ENCODE measurements at regions not wholly inside any gene's neighbourhood (a gene's known extent, or its start where the extent isn't known, plus 50 kb on each side); places are given as distances from the start of the nearest gene placed in this dataset.

DNA sequence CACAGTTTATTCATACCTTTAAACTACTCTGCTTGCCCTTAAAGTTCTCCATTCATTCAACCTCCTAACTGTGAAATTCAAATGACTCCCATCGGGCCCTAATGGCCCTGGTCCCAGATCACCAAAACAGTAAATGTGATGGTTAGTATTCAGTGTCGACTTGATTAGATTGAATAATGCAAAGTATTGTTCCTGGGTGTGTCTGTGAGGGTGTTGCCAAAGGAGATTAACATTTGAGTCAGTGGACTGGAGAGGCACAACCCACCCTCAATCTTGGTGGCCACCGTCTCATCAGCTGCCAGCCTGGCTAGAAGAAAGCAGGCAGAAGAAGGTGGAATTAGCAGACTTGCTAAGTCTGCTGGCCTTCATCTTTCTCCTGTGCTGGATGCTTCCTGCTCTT lies 80.1 kb upstream of the PLXNA4 start:
- Histone ChIP-seq H3K4me1 (ENCODE audit: insufficient read depth, low read length) (peaks cover 8% of the 10 kb centered on the region), H2AFZ (ENCODE audit: low read depth, low read length) (no peak overlapping the region), H3K4me3 (ENCODE audit: low read length) (no peak overlapping the region), H3K27me3 (ENCODE audit: insufficient read depth, low read length) (no peaks in the 10 kb centered on the region), H3K36me3 (ENCODE audit: insufficient read depth, low read length) (no peaks in the 10 kb centered on the region), H3K9me3 (ENCODE audit: low read length) (no peaks in the 10 kb centered on the region)

DNA sequence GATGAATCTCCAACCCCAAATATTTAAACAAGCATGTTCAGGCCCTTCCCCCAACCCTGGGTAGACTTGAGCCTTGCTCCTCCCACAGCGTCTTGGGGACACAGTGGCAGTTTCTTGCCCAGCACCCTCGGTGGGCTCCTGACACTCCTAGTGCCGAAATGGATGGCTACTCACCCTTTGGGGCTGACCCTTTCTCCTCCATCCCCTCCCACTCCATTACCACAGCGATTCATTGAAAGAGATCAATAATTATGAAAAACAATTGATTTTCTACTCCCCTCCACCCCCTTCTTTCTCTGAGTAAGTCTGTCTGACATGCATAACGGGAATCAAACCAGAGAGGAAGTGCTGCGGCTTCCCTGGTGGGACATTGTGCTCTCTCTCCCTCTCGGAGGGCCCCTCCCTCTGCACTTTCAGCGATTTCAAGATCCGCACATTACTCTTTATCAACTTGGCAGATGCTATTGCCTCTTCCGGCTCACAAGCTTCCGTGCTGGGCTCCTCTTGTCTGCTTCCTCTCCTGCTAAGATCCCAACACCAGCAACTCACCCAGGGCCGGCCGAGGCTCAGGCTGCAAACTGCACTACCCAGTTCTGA lies 79.0 kb upstream of the PLXNA4 start:
- Histone ChIP-seq H3K36me3 (ENCODE audit: insufficient read depth, low read length) (no peaks in the 10 kb centered on the region), H3K9me3 (ENCODE audit: low read length) (no peaks in the 10 kb centered on the region), H3K4me1 (ENCODE audit: insufficient read depth, low read length) (peaks cover 8% of the 10 kb centered on the region), H3K27me3 (ENCODE audit: insufficient read depth, low read length) (no peaks in the 10 kb centered on the region), H3K4me3 (ENCODE audit: low read length) (peak overlapping the region; percentile 35), H2AFZ (ENCODE audit: low read depth, low read length) (peak overlapping the region; percentile 44)

DNA sequence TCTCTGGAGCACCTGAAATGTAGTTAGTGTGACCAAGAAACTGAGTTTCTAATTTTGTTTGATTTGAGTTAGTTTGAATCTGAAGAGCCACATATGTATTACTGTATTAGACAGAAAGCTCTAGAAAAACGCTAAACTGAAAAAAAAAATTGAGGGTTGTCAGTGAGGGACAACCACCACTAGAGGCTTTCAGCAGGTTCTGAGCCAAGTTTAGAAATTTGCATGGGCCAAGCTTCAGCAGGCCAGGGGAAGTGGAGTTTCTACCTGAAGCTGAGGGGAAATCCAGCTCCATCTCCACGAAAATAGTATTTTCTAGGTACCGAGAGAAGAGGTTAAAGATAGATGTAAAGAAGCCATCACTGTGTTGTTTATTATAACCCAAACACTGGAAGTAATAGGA lies 77.9 kb upstream of the PLXNA4 start:
- Histone ChIP-seq H3K4me1 (ENCODE audit: insufficient read depth, low read length) (peaks cover 8% of the 10 kb centered on the region), H3K9me3 (ENCODE audit: low read length) (no peaks in the 10 kb centered on the region), H2AFZ (ENCODE audit: low read depth, low read length) (no peak overlapping the region), H3K36me3 (ENCODE audit: insufficient read depth, low read length) (no peaks in the 10 kb centered on the region), H3K4me3 (ENCODE audit: low read length) (no peak overlapping the region), H3K27me3 (ENCODE audit: insufficient read depth, low read length) (no peaks in the 10 kb centered on the region)

DNA sequence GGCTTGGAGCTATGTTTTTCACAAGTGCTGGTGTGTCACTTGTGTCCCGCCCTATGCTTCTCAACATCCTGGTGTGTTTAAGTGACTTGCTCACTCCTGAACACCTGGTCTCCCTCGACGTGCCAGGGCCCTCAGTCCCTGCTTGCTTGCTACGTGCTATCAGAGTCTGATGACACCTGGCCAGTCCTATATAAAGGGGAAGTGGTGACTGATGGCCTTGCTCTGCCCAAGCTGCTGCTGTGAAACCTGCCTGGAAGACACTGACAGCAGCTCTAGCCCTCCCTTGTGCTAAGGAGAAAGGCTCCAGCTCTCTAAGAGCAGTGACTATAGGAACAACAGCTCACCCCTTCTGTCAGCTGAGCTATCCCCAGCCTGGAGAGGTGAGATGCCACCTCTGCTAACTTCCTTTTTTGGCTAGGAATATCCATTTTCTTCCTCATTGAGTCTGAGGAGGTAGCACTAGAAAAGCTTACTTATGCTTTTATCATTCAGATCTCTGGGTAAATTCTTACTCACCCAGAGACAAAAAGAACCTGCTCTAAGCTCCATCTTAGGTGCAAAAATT lies 77.2 kb upstream of the PLXNA4 start:
- H3K4me1 ChIP-seq (ENCODE audit: insufficient read depth, low read length): peaks cover 8% of the 10 kb centered on the region
- no peaks in the 10 kb centered on the region for H3K36me3 ChIP-seq (ENCODE audit: insufficient read depth, low read length)
- no peaks in the 10 kb centered on the region for H3K27me3 ChIP-seq (ENCODE audit: insufficient read depth, low read length)
- H2AFZ ChIP-seq (ENCODE audit: low read depth, low read length): no peak overlapping the region
- H3K9me3 ChIP-seq (ENCODE audit: low read length): no peaks in the 10 kb centered on the region
- no peak overlapping the region for H3K4me3 ChIP-seq (ENCODE audit: low read length)

DNA sequence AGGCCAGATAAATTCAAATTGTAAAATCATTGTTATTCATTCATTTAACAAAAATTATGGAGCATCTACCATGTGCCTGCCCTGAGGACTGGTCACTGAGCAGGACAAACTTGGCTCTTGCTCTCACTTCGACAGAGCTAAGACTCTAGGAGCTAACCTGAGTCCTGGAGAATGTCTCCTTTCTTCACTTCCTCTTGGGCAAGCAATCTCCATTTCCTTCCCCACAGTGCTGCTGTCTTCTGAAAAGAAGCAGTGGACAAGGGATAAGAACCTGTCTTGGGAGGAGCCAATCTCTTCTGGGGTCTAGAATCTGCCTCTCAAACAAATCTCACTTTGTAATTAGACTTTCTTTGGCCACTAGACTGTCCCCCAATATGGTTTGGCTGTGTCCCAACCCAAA lies 76.2 kb upstream of the PLXNA4 start:
- H3K4me3 ChIP-seq (ENCODE audit: low read length): no peak overlapping the region
- no peaks in the 10 kb centered on the region for H3K36me3 ChIP-seq (ENCODE audit: insufficient read depth, low read length)
- peaks cover 8% of the 10 kb centered on the region for H3K4me1 ChIP-seq (ENCODE audit: insufficient read depth, low read length)
- no peaks in the 10 kb centered on the region for H3K9me3 ChIP-seq (ENCODE audit: low read length)
- no peak overlapping the region for H2AFZ ChIP-seq (ENCODE audit: low read depth, low read length)
- no peaks in the 10 kb centered on the region for H3K27me3 ChIP-seq (ENCODE audit: insufficient read depth, low read length)

DNA sequence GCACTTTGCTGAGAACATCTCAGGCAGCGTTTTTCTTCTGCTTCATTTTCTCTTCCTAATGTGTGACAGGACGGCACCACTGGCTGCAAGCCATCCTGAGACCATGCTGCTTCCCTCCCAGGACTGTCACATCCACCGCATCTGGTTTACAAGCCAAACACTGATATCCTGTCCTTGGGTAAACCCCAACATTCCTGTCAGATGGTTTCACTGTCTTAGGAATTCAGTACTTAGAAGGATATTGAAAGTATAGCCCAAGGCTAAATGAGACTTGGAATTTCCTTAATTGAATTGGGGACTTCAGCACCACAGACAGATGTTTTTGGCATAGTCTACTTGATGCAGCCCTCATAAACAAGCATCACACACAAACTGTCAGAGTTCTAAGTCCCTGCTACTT lies 74.2 kb upstream of the PLXNA4 start:
- Histone ChIP-seq H2AFZ (ENCODE audit: low read depth, low read length) (no peak overlapping the region), H3K4me3 (ENCODE audit: low read length) (no peak overlapping the region), H3K36me3 (ENCODE audit: insufficient read depth, low read length) (no peaks in the 10 kb centered on the region), H3K27me3 (ENCODE audit: insufficient read depth, low read length) (no peaks in the 10 kb centered on the region), H3K9me3 (ENCODE audit: low read length) (no peaks in the 10 kb centered on the region), H3K4me1 (ENCODE audit: insufficient read depth, low read length) (peaks cover 12% of the 10 kb centered on the region)

DNA sequence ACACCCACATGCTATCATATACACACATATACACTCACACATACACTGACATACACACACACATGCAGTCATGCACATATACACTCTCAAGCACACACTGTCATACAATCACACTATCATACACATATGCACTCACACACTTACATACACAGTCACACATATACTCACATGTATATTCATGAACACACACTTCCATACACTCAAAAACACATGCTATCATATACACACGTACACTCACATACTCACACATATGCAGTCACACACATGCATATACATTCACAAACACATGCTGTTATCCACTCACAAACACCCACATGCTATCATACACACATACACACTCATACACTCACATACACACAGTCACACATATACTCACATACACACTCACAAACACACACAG lies 71.0 kb upstream of the PLXNA4 start:
- H3K36me3 ChIP-seq (ENCODE audit: insufficient read depth, low read length): no peaks in the 10 kb centered on the region
- no peaks in the 10 kb centered on the region for H3K9me3 ChIP-seq (ENCODE audit: low read length)
- H2AFZ ChIP-seq (ENCODE audit: low read depth, low read length): no peak overlapping the region
- H3K4me3 ChIP-seq (ENCODE audit: low read length): no peak overlapping the region
- H3K27me3 ChIP-seq (ENCODE audit: insufficient read depth, low read length): no peaks in the 10 kb centered on the region
- peaks cover 5% of the 10 kb centered on the region for H3K4me1 ChIP-seq (ENCODE audit: insufficient read depth, low read length)

DNA sequence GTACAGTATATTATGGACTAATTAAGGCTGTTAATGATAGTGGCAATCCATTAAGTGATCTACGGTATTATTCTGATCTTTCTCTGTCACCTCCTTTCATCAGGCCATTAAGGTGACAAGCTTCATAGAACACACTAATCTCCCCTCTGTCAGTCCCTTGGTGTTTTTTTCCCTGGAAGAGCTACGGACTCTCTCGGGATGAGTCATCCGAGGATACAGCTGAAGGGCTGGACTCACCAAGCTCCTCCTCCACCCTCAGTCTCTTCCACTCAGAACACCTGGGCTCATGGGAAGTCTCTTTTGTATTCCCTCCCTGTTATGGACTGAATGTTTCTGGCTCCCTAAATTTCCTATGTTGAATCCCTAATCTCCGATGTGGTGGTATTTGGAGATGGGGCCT lies 69.8 kb upstream of the PLXNA4 start:
- no peaks in the 10 kb centered on the region for H3K27me3 ChIP-seq (ENCODE audit: insufficient read depth, low read length)
- no peaks in the 10 kb centered on the region for H3K9me3 ChIP-seq (ENCODE audit: low read length)
- H2AFZ ChIP-seq (ENCODE audit: low read depth, low read length): no peak overlapping the region
- H3K4me3 ChIP-seq (ENCODE audit: low read length): no peak overlapping the region
- no peaks in the 10 kb centered on the region for H3K36me3 ChIP-seq (ENCODE audit: insufficient read depth, low read length)
- peaks cover 5% of the 10 kb centered on the region for H3K4me1 ChIP-seq (ENCODE audit: insufficient read depth, low read length)

DNA sequence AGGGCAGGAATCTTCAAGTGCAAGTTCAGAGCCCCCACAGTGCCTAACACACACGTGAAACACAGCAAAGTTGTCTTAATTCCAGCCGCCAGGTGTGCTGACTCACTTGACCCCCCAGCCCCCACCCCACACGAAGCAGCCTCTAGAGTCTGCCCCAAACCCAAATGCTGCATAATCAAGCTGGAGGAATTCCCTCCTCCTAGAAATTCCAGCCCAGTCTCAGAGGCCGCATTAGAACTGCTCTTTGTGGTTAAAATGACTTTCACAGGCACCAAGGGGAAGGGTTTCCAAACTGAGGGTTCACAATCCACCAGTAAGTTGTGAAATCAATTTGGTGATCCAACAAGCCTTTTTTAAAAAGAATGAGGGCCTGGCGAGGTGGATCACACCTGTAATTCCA lies 67.0 kb upstream of the PLXNA4 start:
- Histone ChIP-seq H3K27me3 (ENCODE audit: insufficient read depth, low read length) (no peaks in the 10 kb centered on the region), H3K9me3 (ENCODE audit: low read length) (no peaks in the 10 kb centered on the region), H3K36me3 (ENCODE audit: insufficient read depth, low read length) (no peaks in the 10 kb centered on the region), H3K4me1 (ENCODE audit: insufficient read depth, low read length) (peaks cover 5% of the 10 kb centered on the region), H2AFZ (ENCODE audit: low read depth, low read length) (no peak overlapping the region), H3K4me3 (ENCODE audit: low read length) (no peak overlapping the region)

DNA sequence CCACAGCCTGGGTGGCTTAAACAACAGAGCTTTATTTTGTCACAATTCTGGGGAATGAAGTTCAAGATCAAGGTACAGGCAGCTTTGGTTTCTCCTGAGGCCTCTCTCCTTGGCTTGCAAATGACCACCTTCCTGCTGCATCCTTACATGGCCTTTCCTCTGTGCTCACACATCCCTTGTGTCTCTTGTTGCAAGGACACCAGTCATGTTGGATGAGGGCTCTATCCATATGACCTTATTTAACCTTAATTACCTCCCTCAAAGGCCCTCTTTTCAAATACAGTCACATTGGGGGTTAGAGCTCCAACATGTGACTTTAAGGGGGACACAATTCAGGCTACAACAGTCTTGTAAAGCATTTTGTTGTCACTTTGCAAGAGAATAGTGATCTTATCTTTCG lies 65.0 kb upstream of the PLXNA4 start:
- Histone ChIP-seq H3K36me3 (ENCODE audit: insufficient read depth, low read length) (no peaks in the 10 kb centered on the region), H3K27me3 (ENCODE audit: insufficient read depth, low read length) (no peaks in the 10 kb centered on the region), H3K4me3 (ENCODE audit: low read length) (no peak overlapping the region), H3K4me1 (ENCODE audit: insufficient read depth, low read length) (peaks cover 5% of the 10 kb centered on the region), H3K9me3 (ENCODE audit: low read length) (no peaks in the 10 kb centered on the region), H2AFZ (ENCODE audit: low read depth, low read length) (no peak overlapping the region)

DNA sequence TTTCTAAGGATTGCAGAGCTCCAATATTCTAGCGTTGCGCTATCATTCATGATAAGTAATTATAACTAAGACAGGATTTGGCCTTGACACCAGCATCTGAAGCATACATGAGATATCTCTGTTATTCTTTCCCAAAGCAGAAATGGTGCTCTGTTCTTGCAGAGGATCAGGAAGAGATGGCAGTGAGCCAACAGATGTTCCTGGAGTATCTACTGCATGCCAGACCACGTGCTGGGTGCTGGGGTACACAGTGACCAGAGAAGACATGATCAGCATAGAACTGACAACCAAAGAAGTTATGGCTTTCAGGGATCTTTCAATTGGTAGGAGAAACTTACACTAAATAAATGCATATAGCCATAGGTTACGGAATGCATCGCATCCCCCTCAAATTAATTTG lies 63.7 kb upstream of the PLXNA4 start:
- H3K9me3 ChIP-seq (ENCODE audit: low read length): no peaks in the 10 kb centered on the region
- H2AFZ ChIP-seq (ENCODE audit: low read depth, low read length): no peak overlapping the region
- no peaks in the 10 kb centered on the region for H3K27me3 ChIP-seq (ENCODE audit: insufficient read depth, low read length)
- H3K4me1 ChIP-seq (ENCODE audit: insufficient read depth, low read length): no peaks in the 10 kb centered on the region
- no peaks in the 10 kb centered on the region for H3K36me3 ChIP-seq (ENCODE audit: insufficient read depth, low read length)
- no peak overlapping the region for H3K4me3 ChIP-seq (ENCODE audit: low read length)

DNA sequence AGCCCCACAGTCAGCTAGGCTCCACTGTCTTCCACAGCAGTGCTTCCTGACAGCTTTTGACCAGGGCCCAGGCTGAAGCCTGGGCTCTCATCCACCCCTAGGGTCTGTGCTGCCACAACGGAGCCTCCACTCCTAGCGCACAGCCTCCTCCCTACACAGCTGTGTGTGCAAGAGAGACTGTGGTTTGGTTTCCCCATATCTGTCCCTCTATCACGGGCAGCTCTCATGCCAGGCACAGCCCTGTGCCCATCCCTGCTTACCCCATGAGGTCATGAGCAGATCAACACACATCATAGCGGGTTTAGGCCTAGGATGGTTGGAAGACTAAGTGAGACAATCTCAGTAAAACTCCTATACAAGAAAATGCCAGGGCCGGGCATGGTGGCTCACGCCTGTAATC lies 61.7 kb upstream of the PLXNA4 start:
- Histone ChIP-seq H3K4me1 (ENCODE audit: insufficient read depth, low read length) (no peaks in the 10 kb centered on the region), H3K9me3 (ENCODE audit: low read length) (no peaks in the 10 kb centered on the region), H3K36me3 (ENCODE audit: insufficient read depth, low read length) (no peaks in the 10 kb centered on the region), H3K27me3 (ENCODE audit: insufficient read depth, low read length) (no peaks in the 10 kb centered on the region), H3K4me3 (ENCODE audit: low read length) (no peak overlapping the region), H2AFZ (ENCODE audit: low read depth, low read length) (no peak overlapping the region)

DNA sequence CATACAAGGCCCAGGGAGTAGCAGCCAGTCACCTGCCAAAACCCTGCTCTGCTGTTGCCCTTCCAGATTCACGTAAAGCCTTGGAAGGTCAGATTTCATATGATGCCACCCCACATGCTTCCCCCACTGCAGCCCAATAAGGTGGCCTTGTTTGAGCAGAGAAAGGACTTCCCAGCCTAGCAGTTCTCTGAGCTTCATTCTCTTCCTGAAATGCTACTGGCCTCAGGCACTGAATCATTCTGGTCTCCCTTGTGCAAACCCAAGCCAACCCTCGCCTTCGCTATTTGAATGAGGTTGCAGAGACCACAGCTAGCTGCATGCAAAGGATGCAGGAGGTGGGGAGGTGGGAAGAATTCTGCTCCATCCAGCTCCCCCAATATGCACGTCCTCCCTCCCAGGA lies 60.3 kb upstream of the PLXNA4 start:
- Histone ChIP-seq H3K4me1 (ENCODE audit: insufficient read depth, low read length) (no peaks in the 10 kb centered on the region), H3K36me3 (ENCODE audit: insufficient read depth, low read length) (no peaks in the 10 kb centered on the region), H2AFZ (ENCODE audit: low read depth, low read length) (no peak overlapping the region), H3K4me3 (ENCODE audit: low read length) (no peak overlapping the region), H3K27me3 (ENCODE audit: insufficient read depth, low read length) (no peaks in the 10 kb centered on the region), H3K9me3 (ENCODE audit: low read length) (no peaks in the 10 kb centered on the region)

DNA sequence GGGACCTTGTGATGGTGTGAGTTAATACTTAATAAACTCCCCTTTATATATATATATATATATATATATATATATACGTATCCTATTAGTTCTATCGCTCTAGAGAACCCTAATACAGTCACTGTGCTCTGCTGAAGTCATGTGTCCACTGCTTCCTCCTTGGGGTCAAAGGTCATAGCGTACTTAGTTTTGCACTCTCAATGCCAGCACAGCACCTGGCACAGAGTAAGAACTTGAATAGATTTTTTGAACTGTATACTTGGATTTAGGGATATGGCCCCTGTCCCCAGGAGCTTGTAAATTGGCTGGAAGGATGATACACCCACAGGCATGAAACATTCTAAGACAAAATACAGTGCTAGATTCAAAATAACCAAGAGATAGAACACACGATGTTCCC lies 58.9 kb upstream of the PLXNA4 start:
- Histone ChIP-seq H3K4me1 (ENCODE audit: insufficient read depth, low read length) (no peaks in the 10 kb centered on the region), H3K36me3 (ENCODE audit: insufficient read depth, low read length) (no peaks in the 10 kb centered on the region), H3K4me3 (ENCODE audit: low read length) (no peak overlapping the region), H3K9me3 (ENCODE audit: low read length) (no peaks in the 10 kb centered on the region), H2AFZ (ENCODE audit: low read depth, low read length) (no peak overlapping the region), H3K27me3 (ENCODE audit: insufficient read depth, low read length) (no peaks in the 10 kb centered on the region)
